HUDEP-2 (cell line): ENCODE measurements at regions not wholly inside any gene's neighbourhood (a gene's known extent, or its start where the extent isn't known, plus 50 kb on each side); places are given as distances from the start of the nearest gene placed in this dataset.

Source experiments
- DNase-seq, 76 experiments: peaks; one replicate each; lab custom pipeline; 2025; ENCODE audit not compliant: unreplicated experiment in 76 of 76; lab: John Stamatoyannopoulos, UW

- DNase-seq = no peak
These were observed 77.0 kb upstream of the CCL2 start for GRCh38 chr17:34178092-34178491.

DNA sequence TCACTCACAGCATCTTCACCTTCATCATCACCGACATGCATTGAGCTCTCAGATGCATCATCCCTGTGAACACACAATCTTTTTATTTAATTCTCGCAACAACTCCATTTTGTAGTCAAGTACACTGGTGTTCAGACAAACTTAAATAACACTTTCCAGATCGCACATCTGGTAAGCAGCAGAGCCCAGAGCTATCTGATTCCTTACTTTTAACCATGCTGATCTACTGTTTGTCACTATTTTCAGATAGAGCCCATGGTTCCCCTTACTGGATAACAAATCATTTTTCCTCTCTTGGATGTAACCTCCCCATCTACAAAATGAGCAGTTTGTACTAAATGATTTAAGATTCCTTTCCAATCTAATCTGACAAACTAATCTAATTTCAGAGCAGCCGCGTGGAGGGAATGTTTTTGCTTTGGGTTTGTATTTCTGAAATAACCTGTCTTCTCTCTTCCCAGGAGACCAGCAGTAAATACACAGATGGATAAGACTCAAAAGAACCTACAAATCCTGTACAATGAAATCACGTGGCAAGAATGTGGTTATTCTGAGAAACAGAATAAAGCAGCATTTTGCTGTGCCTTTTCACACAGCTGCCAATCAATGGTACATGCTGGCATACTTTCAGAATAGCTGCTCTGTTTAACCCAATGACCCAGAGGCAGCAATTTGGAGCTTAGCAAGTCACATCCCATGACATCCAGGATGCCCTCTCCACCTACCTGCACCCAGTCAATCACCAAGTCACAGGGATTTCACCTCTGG lies 72.9 kb upstream of the CCL2 start:
- no peak for DNase-seq

DNA sequence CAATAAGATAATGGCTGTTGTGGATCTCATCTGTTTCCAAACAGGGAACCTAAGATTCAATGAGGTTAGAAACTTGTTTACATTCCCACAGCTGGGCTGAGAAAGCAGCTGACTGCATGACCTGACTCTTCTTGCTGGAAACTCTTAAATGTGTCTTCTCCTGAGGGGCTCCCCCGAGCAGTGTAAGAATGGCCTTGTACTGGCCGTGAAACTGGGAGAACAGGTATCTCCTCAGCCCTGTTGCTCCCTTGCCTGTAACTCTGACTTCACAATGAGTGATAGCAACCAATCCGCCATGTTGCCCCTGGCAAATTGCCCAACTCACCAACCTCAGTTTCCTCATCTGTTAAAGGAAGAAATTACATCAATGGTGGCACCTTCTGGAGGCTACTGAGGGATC lies 59.1 kb upstream of the CCL2 start:
- no peak for DNase-seq

DNA sequence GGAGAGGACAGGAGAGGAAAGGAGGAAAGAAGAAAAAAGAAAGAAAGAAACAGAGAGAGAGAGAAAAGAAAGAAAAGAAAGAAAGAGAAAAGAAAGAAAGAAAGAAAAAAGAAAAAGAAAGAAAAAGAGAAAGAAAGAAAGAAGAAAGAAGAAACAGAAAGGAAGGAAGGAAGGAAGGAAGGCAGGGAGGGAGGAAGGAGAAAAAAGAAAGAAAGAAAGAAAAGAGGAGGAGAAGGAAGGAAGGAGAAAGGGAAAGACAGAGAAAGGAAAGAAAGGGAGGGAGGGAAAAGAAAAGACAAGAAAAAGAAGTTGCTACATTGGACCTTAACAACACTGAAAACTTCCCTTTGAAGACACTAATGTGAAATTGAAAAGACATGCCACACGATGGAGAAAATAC lies 56.6 kb upstream of the CCL2 start:
- DNase-seq = no peak

DNA sequence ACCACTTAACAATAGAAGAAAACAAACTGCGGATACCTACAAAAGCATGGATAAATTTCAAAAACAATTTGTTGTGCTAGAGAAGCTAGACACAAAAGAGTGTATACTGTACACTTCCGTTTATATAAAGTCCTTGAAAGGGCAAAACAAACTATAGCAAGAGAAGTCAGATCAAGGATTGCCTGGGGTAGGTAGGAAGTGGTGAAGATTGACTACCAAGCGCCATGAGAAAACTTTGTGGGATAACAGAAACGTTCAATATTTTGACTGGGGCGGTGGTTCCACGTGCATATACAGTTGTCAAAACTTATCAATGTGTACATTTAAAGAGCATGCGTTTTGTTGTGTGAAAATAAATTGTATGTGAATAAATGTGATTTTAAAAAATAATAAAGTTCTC lies 55.6 kb upstream of the CCL2 start:
- no peak for DNase-seq

- peak in 66 of 76 experiments; percentile 2 to 85 (median 51) for DNase-seq
These were observed 55.1 kb upstream of the CCL2 start for GRCh38 chr17:34199932-34200534.

DNA sequence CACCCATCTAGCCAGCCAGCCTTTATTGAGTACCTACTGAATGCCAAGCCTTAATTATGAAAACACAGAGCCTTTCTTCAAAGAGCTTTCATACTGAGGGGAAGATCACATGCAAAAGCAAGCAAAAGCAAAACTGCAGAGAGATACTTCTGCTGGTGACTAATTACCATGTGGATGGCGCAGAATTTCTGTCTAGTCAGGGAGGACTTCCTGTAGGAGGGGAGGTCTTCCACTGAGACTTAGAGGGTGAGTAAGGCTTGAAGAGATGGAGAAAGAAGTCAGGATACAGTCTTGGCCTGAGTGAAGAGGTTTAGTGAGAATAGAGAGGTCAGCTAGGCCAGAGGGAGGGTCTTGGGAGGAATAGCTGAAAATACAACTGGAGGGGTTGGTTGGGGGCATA lies 53.9 kb upstream of the CCL2 start:
- DNase-seq = no peak

DNA sequence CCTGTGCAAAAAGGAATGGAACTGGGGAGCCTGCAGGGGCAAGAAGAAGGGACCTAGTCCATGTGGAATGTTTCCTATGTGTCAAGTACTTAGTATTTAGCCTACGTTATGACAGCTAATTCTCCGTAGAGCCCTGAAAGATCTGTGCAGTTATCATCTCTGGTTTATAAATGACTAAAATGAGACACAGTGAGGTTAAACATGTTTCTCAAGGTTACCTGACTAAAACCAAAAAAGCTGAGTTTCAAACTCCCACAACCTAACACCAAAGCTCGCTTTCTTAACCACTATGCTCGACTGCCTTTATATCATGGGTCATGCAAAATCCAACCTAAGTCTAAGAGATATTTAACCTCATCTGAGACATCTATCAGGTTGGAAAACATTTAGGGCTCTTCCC lies 53.3 kb upstream of the CCL2 start:
- DNase-seq = no peak

DNA sequence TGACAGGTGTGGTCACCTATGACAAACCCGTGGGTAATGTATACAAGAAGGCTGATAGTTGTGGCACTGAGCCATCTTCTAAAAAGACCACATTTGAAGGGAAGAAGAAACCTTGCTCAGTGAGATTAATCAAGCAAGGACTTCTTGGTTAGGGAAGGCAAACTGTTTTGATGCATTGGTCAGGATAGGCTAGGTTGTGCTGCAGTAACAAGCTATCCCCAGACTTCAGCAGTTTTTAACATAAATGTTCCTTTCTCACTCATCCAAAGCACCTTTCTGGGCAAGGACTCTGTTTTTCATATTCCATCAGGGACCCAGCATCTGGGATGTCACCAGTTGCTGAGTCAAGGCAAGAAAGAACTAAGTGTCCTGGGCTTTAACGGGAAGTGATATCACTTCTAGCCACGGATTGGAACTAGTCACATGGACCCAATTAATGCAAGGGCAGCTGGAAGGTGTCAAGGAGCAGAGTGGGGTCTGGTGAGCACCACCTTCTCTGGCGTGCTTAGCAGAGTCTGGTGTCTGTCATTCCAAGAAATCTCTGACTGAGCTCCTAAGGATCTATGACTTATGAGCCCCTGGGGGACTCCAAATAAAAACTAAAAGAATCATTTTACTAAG lies 52.0 kb upstream of the CCL2 start:
- DNase-seq = no peak

DNA sequence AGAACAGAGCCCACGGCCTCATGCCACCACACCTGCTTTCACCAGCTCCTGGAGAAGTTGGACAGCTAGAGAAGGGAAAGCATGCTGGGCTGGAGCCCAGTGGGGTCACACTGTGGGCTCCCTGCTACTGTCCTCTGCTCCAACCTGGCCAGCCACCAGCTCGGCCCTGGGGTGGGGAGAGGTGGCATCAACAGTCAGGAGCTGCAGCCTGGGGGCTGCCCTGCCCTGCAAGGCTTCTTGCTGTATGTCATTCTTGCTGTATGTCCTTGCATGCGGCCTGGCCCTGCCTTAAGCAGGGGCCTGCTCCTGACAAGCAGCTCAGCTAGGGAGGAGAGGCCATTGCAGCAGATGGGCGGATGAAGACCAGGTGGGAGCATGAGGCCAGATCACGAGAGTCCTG lies 50.7 kb upstream of the CCL2 start:
- no peak for DNase-seq
